A673 (cell line): ENCODE measurements at regions not wholly inside any gene's neighbourhood (a gene's known extent, or its start where the extent isn't known, plus 50 kb on each side); places are given as distances from the start of the nearest gene placed in this dataset.

Experiments
- BruUV-seq: library from RNA; stranded (reverse); fragments of 400-500 nt; replicated peaks from 2 replicates; lab custom pipeline; 2021; lab: Mats Ljungman, UMichigan
- CTCF ChIA-PET: fragments of 300-600 bp; sonication (Branson Sonifier 250); formaldehyde crosslinking; loops from one replicate; lab custom pipeline; 2022; ENCODE audit warnings: antibody characterized with exemption; lab: Charles Lee
- POLR2A ChIA-PET: fragments of 300-600 bp; sonication (Branson Sonifier 250); formaldehyde crosslinking; loops from one replicate; lab custom pipeline; 2022; ENCODE audit warnings: antibody characterized with exemption; ENCODE audit not compliant: low non-redundant PET; lab: Charles Lee
- DNase-seq: peaks from one replicate; pipeline ENCODE4 v3.0.0-alpha.2; 2015; ENCODE audit warnings: low spot score
- H3K27ac ChIP-seq: fragments of 200-600 bp; sonication (generic); 2 replicates; pipeline ENCODE4 v1.5.1; 2016; ENCODE audit warnings: mixed run types, low read depth, mild to moderate bottlenecking, mixed read lengths, antibody characterized with exemption, low read length; ENCODE audit not compliant: poor library complexity, severe bottlenecking
- H3K27me3 ChIP-seq: fragments of 200-600 bp; sonication (generic); replicated peaks from 2 replicates; pipeline ENCODE4 v1.6.1; 2017; ENCODE audit warnings: mixed run types, low read depth, mild to moderate bottlenecking, mixed read lengths, antibody characterized with exemption, low read length; ENCODE audit not compliant: insufficient read depth, poor library complexity
- H3K36me3 ChIP-seq: fragments of 200-600 bp; sonication (generic); 2 replicates; pipeline ENCODE4 v1.6.1; 2016; ENCODE audit warnings: mixed run types, mild to moderate bottlenecking, mixed read lengths, antibody characterized with exemption, low read length; ENCODE audit not compliant: insufficient read depth, poor library complexity, severe bottlenecking
- H3K4me1 ChIP-seq: fragments of 200-600 bp; sonication (generic); 2 replicates; pipeline ENCODE4 v1.6.1; 2017; ENCODE audit warnings: mixed run types, mild to moderate bottlenecking, mixed read lengths, antibody characterized with exemption, low read length; ENCODE audit not compliant: insufficient read depth, poor library complexity, severe bottlenecking
- H3K4me3 ChIP-seq: fragments of 200-600 bp; sonication (generic); 2 replicates; pipeline ENCODE4 v1.5.1; 2016; ENCODE audit warnings: low read depth, mixed run types, mild to moderate bottlenecking, mixed read lengths, low read length; ENCODE audit not compliant: poor library complexity, severe bottlenecking
- H3K9me3 ChIP-seq: fragments of 200-600 bp; sonication (generic); 2 replicates; pipeline ENCODE4 v1.6.1; 2016; ENCODE audit warnings: mixed run types, low read depth, mild to moderate bottlenecking, mixed read lengths, antibody characterized with exemption, low read length; ENCODE audit not compliant: poor library complexity, severe bottlenecking
- CTCF ChIP-seq: fragments of 300-800, 200-600 bp; sonication (generic); conservative IDR thresholded peaks from 2 replicates; pipeline ENCODE4 v1.5.1; 2017; ENCODE audit warnings: low read depth, mild to moderate bottlenecking, antibody characterized with exemption, low read length, moderate library complexity, mixed read lengths
- EZH2 ChIP-seq: fragments of 200-600 bp; sonication (generic); IDR thresholded peaks from 2 replicates; pipeline ENCODE4 v1.6.1; 2017; ENCODE audit warnings: borderline replicate concordance, low read depth, mild to moderate bottlenecking, mixed read lengths, antibody characterized with exemption, low read length; ENCODE audit not compliant: poor library complexity, severe bottlenecking
- intact Hi-C: fragments of 100-400 bp; cut with micrococcal nuclease; formaldehyde crosslinking; loops from one replicate; pipeline ENCODE4 v1.10.0; 2022; ENCODE audit not compliant: unreplicated experiment

GRCh38 chr11:119586181-119586580 is 142.8 kb downstream of the NECTIN1 start:
- ChIA-PET POLR2A (no interaction called here), CTCF (no interaction called here)
- Histone ChIP-seq H3K9me3 (no peaks in the 10 kb centered on the region), H3K36me3 (no peaks in the 10 kb centered on the region), H3K4me3 (no peak overlapping the region), H3K27ac (no peak overlapping the region), H3K4me1 (peaks cover 27% of the 10 kb centered on the region), H3K27me3 (no peaks in the 10 kb centered on the region)
- intact Hi-C loops: no loop called here
- TF ChIP-seq CTCF: no peak
- no peak for TF ChIP-seq EZH2
- no peak for DNase-seq
- BruUV-seq: no TSS peak

GRCh38 chr11:119585043-119585781 is 143.8 kb downstream of the NECTIN1 start:
- Histone ChIP-seq H3K4me3 (peak overlapping the region; percentile 58), H3K36me3 (no peaks in the 10 kb centered on the region), H3K27ac (peak overlapping the region; percentile 86), H3K4me1 (peaks cover 24% of the 10 kb centered on the region), H3K27me3 (no peaks in the 10 kb centered on the region), H3K9me3 (no peaks in the 10 kb centered on the region)
- intact Hi-C loops: no loop called here
- BruUV-seq: no TSS peak
- no peak for TF ChIP-seq EZH2
- TF ChIP-seq CTCF: no peak
- POLR2A ChIA-PET: no interaction called here
- CTCF ChIA-PET: interaction anchor here (0.6 kb wide), 1 partner anchor 211 kb away, joined by 4 read pairs; no protein-coding TSS in a partner anchor
- DNase-seq: peak; percentile 55

GRCh38 chr11:119584193-119585042 is 144.6 kb downstream of the NECTIN1 start:
- peak overlapping the region; percentile 58 for H3K4me3 ChIP-seq
- TF ChIP-seq EZH2 (no peak), CTCF (no peak)
- H3K9me3 ChIP-seq: no peaks in the 10 kb centered on the region
- no peaks in the 10 kb centered on the region for H3K27me3 ChIP-seq
- TSS peak; percentile 75 for BruUV-seq
- peak overlapping the region; percentile 86 for H3K27ac ChIP-seq
- POLR2A ChIA-PET: interaction anchor here (0.6 kb wide), 1 partner anchor 769 kb away, joined by 3 read pairs; no protein-coding TSS in a partner anchor
- CTCF ChIA-PET: interaction anchor here (0.6 to 1.0 kb wide), 2 partner anchors 207 to 211 kb away, joined by 3 to 4 read pairs; no protein-coding TSS in a partner anchor
- intact Hi-C loops: no loop called here
- peak; percentile 99 for DNase-seq
- peaks cover 23% of the 10 kb centered on the region for H3K4me1 ChIP-seq
- H3K36me3 ChIP-seq: no peaks in the 10 kb centered on the region
